HG02938 (cell line): ENCODE measurements at regions not wholly inside any gene's neighbourhood (a gene's known extent, or its start where the extent isn't known, plus 50 kb on each side); places are given as distances from the start of the nearest gene placed in this dataset.
"Not testable (repeated sequence)": the region's sequence is repeated elsewhere in the genome, so short reads cannot be mapped to it uniquely, and the experiment has no call there.

ENCODE experiments used
- ATAC-seq: cut with Tn5 transposase; IDR thresholded peaks from one replicate; pipeline ENCODE4 v1.9.1; 2021; ENCODE audit warnings: mild to moderate bottlenecking, moderate library complexity; ENCODE audit not compliant: unreplicated experiment

- peak; percentile 58 for ATAC-seq
Observed at GRCh38 chr2:185628985-185629384, 109.6 kb upstream of the FSIP2 start.

GRCh38 chr2:185633621-185634020 lies 105.0 kb upstream of the FSIP2 start:
- no peak for ATAC-seq

- no peak for ATAC-seq
Observed at GRCh38 chr2:185638771-185639170, 99.8 kb upstream of the FSIP2 start.

- ATAC-seq, result no peak
Observed at GRCh38 chr2:185640588-185640987, 98.0 kb upstream of the FSIP2 start.

GRCh38 chr2:185643434-185643833 lies 95.2 kb upstream of the FSIP2 start:
- no peak for ATAC-seq

GRCh38 chr2:185644828-185645227 lies 93.8 kb upstream of the FSIP2 start:
- ATAC-seq, result no peak

GRCh38 chr2:185645529-185645928 lies 93.1 kb upstream of the FSIP2 start:
- no peak for ATAC-seq

- ATAC-seq, result no peak
Observed at GRCh38 chr2:185658750-185659149, 79.9 kb upstream of the FSIP2 start.

- no peak for ATAC-seq
Observed at GRCh38 chr2:185663811-185664210, 74.8 kb upstream of the FSIP2 start.

GRCh38 chr2:185664384-185664783 lies 74.2 kb upstream of the FSIP2 start:
- no peak for ATAC-seq

GRCh38 chr2:185665251-185665814 lies 73.3 kb upstream of the FSIP2 start:
- no peak for ATAC-seq

GRCh38 chr2:185667452-185667851 lies 71.2 kb upstream of the FSIP2 start:
- no peak for ATAC-seq

GRCh38 chr2:185668710-185669109 lies 69.9 kb upstream of the FSIP2 start:
- no peak for ATAC-seq

GRCh38 chr2:185674232-185674631 lies 64.4 kb upstream of the FSIP2 start:
- no peak for ATAC-seq

GRCh38 chr2:185676316-185676715 lies 62.3 kb upstream of the FSIP2 start:
- ATAC-seq, result peak; percentile 43

- ATAC-seq, result not testable (repeated sequence)
Observed at GRCh38 chr2:185687001-185687400, 51.6 kb upstream of the FSIP2 start.

- no peak for ATAC-seq
Observed at GRCh38 chr2:185687967-185688366, 50.6 kb upstream of the FSIP2 start.
